ENCODE measurements at regions not wholly inside any gene's neighbourhood (a gene's known extent, or its start where the extent isn't known, plus 50 kb on each side); places are given as distances from the start of the nearest gene placed in this dataset.

- Histone ChIP-seq H3K27me3 (ENCODE audit: control insufficient read depth in 4 of 4, insufficient read depth in 4 of 4, low read length in 3 of 4) (no peaks in the 10 kb centered on the region), H3K9me3 (ENCODE audit: control insufficient read depth in 4 of 4, low read length in 3 of 4) (no peaks in the 10 kb centered on the region), H3K4me1 (ENCODE audit: control insufficient read depth in 4 of 4, insufficient read depth in 4 of 4, low read length in 3 of 4) (no peaks in the 10 kb centered on the region), H3K9ac (ENCODE audit: low read depth in 1 of 2, low read length in 2 of 2) (no peak overlapping the region), H3K27ac (ENCODE audit: low read depth in 1 of 2, low read length in 2 of 2) (no peak overlapping the region), H3K36me3 (ENCODE audit: control insufficient read depth in 4 of 4, insufficient read depth in 3 of 4, low read depth in 1 of 4, low read length in 3 of 4) (no peaks in the 10 kb centered on the region), H3K4me3 (ENCODE audit: low read depth in 1 of 3, low read length in 3 of 3) (no peak overlapping the region)
- DNase-seq (ENCODE audit: low spot score), result no peak
- 75% methylated on average over 10 of the region's 10 CpGs for WGBS
- TF ChIP-seq TAF1 (conservative IDR thresholded peaks at IDR 0.05), result no peak
- no peak for TF ChIP-seq RAD21 (IDR thresholded peaks at IDR 0.05)
- TF ChIP-seq EGR1 (IDR thresholded peaks at IDR 0.05; ENCODE audit: low read depth in 2 of 2), result no peak
- no peak for TF ChIP-seq CTCF (IDR thresholded peaks at IDR 0.05; ENCODE audit: low read depth, low read length, missing input control)
- no peak for TF ChIP-seq HNF4A (conservative IDR thresholded peaks at IDR 0.05)
- no peak for TF ChIP-seq RXRA (IDR thresholded peaks at IDR 0.05)
- TF ChIP-seq, protein P1, sequence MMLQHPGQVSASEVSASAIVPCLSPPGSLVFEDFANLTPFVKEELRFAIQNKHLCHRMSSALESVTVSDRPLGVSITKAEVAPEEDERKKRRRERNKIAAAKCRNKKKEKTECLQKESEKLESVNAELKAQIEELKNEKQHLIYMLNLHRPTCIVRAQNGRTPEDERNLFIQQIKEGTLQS (IDR thresholded peaks at IDR 0.05), result no peak
- TF ChIP-seq ZBTB33 (IDR thresholded peaks at IDR 0.05), result no peak
- no peak for TF ChIP-seq FOXA1 (IDR thresholded peaks at IDR 0.05)
- no peak for TF ChIP-seq JUND (IDR thresholded peaks at IDR 0.05)
- no peak for TF ChIP-seq REST (IDR thresholded peaks at IDR 0.05)
- TF ChIP-seq NR2F2 (IDR thresholded peaks at IDR 0.05), result no peak
- no peak for TF ChIP-seq MAX (IDR thresholded peaks at IDR 0.05)
- no peak for TF ChIP-seq YY1 (IDR thresholded peaks at IDR 0.05)
These were observed 169.6 kb downstream of the KCNS3 start for GRCh38 chr2:18047896-18048657.

DNA sequence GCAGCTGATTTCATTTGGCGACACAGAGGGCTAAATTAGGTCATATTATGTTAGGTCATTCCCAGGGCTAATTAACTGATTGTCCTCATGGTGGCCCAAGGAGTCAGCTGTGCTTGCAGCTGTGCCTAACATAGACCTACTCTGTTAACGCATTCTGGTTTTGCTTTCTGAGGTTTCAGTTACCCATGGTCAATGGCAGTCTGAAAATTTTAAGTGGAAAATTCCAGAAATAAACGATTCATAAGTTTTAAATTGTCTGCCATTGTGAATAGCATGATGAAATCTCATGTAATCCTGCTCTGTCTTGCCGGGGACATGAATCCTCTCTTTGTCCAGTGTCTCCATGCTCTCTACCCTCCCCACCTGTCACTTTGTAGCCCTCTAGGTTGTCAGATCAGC lies 168.7 kb downstream of the KCNS3 start:
- Histone ChIP-seq H3K4me3 (ENCODE audit: low read depth in 1 of 3, low read length in 3 of 3) (no peak overlapping the region), H3K27ac (ENCODE audit: low read depth in 1 of 2, low read length in 2 of 2) (no peak overlapping the region), H3K27me3 (ENCODE audit: control insufficient read depth in 4 of 4, insufficient read depth in 4 of 4, low read length in 3 of 4) (no peaks in the 10 kb centered on the region), H3K9ac (ENCODE audit: low read depth in 1 of 2, low read length in 2 of 2) (no peak overlapping the region), H3K36me3 (ENCODE audit: control insufficient read depth in 4 of 4, insufficient read depth in 3 of 4, low read depth in 1 of 4, low read length in 3 of 4) (no peaks in the 10 kb centered on the region), H3K9me3 (ENCODE audit: control insufficient read depth in 4 of 4, low read length in 3 of 4) (no peaks in the 10 kb centered on the region), H3K4me1 (ENCODE audit: control insufficient read depth in 4 of 4, insufficient read depth in 4 of 4, low read length in 3 of 4) (no peaks in the 10 kb centered on the region)
- no peak for DNase-seq (ENCODE audit: low spot score)
- no peak for TF ChIP-seq FOXA1 (IDR thresholded peaks at IDR 0.05)
- no peak for TF ChIP-seq SP1 (IDR thresholded peaks at IDR 0.05)
- no peak for TF ChIP-seq GABPA (IDR thresholded peaks at IDR 0.05 in 1 of 2, conservative IDR thresholded peaks at IDR 0.05 in 1 of 2)
- TF ChIP-seq HNF4G (IDR thresholded peaks at IDR 0.05), result no peak
- no peak for TF ChIP-seq FOXA2 (IDR thresholded peaks at IDR 0.05)
- no peak for TF ChIP-seq REST (IDR thresholded peaks at IDR 0.05)
- no peak for TF ChIP-seq RXRA (IDR thresholded peaks at IDR 0.05)
- no peak for TF ChIP-seq ZBTB33 (IDR thresholded peaks at IDR 0.05)
- no peak for TF ChIP-seq NR2F2 (IDR thresholded peaks at IDR 0.05)
- no peak for TF ChIP-seq YY1 (IDR thresholded peaks at IDR 0.05)
- WGBS, result 61% methylated on average over 4 of the region's 4 CpGs

Measured in liver (tissue), 8 donors.